OCI-LY1 (cell line): ENCODE measurements at regions not wholly inside any gene's neighbourhood (a gene's known extent, or its start where the extent isn't known, plus 50 kb on each side); places are given as distances from the start of the nearest gene placed in this dataset.

Experiments used
- EZH2 ChIP-seq: fragments of 200-600 bp; sonication (generic), shearing (Covaris generic); IDR thresholded peaks from 2 replicates; pipeline ENCODE4 v1.8.0; 2017; ENCODE audit warnings: borderline replicate concordance, mixed run types, mild to moderate bottlenecking, antibody characterized with exemption, low read length, moderate library complexity, mixed read lengths
- TF ChIP-seq, protein P1 (sequence below): fragments of 200-600 bp; sonication (generic), shearing (Covaris generic); IDR thresholded peaks from 2 replicates; pipeline ENCODE4 v1.5.1; 2017; ENCODE audit warnings: mild to moderate bottlenecking, antibody characterized with exemption, low read length, moderate library complexity, mixed read lengths

- TF ChIP-seq, protein P1, sequence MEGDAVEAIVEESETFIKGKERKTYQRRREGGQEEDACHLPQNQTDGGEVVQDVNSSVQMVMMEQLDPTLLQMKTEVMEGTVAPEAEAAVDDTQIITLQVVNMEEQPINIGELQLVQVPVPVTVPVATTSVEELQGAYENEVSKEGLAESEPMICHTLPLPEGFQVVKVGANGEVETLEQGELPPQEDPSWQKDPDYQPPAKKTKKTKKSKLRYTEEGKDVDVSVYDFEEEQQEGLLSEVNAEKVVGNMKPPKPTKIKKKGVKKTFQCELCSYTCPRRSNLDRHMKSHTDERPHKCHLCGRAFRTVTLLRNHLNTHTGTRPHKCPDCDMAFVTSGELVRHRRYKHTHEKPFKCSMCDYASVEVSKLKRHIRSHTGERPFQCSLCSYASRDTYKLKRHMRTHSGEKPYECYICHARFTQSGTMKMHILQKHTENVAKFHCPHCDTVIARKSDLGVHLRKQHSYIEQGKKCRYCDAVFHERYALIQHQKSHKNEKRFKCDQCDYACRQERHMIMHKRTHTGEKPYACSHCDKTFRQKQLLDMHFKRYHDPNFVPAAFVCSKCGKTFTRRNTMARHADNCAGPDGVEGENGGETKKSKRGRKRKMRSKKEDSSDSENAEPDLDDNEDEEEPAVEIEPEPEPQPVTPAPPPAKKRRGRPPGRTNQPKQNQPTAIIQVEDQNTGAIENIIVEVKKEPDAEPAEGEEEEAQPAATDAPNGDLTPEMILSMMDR = no peak
- TF ChIP-seq EZH2 = no peak
These were observed 114.4 kb upstream of the PPP1R26 start for GRCh38 chr9:135365013-135365768.
